NCI-H1417 (cell line): ENCODE measurements at regions not wholly inside any gene's neighbourhood (a gene's known extent, or its start where the extent isn't known, plus 50 kb on each side); places are given as distances from the start of the nearest gene placed in this dataset.
A peak's percentile ranks its signal among the peaks of the same experiment; 100 is the strongest.
"Not testable (repeated sequence)": the region's sequence is repeated elsewhere in the genome, so short reads cannot be mapped to it uniquely, and the experiment has no call there.

Source experiments
- DNase-seq, 3 experiments: peaks; one replicate each; lab custom pipeline; 2025; lab: John Stamatoyannopoulos, UW

DNA sequence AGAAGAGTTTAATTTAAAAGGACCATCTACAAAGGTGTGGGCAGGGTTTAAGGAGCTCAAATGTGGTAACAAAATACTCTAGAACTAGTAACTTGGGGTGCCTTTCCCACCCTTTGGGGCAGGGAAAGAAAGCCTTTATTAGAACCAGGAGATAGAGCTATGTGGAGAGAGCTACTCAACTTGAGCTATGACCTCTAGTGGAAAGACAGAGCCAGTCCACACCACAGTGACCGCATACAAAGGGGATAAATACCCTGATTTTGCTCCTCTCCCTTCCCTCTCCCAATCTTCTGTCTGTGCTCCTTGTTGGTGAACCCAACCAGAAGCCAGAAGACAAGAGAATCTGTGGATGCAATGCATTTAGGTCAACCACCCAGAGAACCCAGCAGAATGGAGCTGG is 54.4 kb upstream of the JAK1 start:
- no peak for DNase-seq

DNA sequence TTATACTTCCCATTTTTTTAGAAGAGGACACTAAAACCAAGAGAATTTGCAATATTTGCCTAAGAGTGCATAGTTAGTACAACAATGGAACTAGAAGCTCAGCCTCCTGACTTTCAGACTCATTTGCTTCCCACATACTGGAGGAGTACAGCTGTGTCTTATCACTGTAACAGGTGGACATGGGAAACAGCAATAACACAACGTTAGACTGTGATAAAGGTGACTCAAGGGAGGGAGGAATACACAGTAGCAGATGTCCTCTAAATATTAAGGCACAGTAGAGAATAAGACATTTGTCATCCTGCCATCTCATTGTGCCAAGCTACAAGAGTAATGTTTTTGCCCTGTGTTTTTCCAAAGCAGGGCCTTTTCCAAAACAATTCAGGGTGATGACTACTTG is 55.4 kb upstream of the JAK1 start:
- no peak for DNase-seq

DNA sequence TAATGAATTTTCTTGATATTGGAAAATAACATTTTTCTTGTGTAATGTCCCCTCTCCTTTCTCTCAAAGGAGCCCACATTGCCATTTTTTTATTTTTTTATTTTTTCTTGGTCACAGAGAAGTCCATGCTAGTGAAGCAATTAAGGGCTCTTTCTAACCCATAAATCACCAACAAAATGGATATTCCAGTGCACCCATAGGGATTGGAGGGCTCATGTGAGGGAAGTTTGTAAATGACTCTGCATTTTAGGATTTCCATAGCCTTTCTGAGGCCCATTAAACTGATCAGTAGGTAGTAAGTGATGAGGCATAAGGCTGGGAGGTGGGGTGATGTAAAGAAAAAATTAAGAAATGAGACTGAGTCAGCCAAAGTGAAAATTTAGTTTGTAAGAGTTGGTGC is 55.9 kb upstream of the JAK1 start:
- DNase-seq: no peak

DNA sequence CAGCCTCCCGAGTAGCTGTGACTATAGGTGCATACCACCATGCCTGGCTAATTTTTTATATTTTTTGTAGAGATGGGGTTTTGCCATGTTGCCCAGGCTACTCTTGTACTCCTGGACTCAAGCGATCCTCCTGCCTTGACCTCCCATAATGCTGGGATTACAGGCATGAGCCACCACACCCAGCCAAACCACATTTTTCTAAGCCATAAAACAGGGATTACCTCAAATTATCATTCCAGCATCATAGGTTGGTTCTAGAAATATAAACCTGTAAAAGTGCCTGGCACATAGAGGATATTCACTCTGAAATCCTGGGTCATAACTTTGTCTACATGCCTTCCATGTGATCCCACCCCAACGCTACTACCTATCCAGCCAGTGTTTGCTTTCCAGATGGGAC is 59.4 kb upstream of the JAK1 start:
- DNase-seq: no peak

DNA sequence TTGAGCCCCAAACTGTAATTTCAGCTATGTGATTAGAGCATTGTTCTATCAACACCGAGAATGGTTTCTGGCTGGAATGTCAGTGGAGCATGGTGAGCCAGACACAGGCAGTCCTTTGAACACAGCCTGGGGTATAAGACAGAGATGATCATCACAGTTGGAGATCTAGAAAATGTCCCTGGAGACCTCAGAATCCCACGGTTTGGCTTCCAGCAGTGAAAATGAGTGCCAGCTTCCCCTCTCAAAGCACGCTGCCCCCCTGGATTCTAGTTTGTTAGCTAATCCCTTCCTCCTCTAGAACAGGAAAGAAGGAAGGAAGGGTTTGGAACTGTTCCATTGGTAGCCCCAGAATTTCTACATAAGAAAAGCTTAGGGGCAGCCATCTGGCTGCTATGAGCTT is 59.9 kb upstream of the JAK1 start:
- peak in 2 of 3 experiments; percentile 31 to 56 for DNase-seq

DNA sequence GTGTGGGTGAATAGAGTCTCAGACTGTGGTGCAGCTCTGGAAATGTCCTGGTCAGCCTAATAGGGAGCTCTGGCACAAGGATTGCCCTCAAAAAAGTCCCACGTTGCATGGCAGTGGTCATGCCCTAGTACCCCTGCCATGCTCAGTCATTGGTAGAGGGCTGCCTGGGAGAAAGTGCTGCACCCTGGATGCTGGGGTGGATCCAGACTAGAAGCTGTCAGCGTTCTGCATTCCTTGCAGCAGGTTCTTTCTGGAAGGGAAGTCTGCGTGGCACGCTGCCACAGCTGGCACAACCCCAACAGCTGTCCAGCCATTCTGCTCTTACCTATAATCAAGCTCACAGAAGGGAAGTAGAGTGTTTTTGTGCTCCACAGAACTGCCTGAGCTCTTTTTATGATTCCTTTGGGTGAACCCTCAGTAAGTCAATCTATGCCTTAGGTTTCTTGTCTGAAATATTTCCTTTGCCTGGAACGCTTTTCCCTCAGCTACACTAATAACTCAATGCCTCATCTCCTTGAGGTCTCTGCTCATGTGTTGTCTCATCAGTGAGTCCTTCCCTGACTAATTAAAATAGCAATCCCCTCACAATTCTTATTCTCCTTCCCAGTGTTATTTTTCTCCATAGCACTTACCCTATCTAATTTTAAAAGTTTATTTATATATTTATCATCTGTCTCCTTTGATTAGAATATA is 61.5 kb upstream of the JAK1 start:
- DNase-seq: no peak

DNA sequence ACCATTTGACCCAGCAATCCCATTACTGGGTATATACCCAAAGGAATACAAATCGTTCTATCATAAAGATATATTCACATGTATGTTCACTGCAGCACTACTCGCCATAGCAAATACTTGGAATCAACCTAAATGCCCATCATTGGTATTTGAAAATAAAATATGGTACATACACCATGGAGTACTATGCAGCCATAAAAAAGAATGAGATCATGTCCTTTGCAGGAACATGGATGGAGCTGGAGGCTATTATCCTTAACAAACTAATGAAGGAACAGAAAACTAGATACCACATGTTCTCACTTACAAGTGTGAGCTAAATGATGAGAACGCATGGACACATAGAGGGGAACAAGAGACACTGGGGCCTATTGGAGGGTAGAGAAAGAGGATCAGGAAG is 63.1 kb upstream of the JAK1 start:
- not testable (repeated sequence) for DNase-seq

DNA sequence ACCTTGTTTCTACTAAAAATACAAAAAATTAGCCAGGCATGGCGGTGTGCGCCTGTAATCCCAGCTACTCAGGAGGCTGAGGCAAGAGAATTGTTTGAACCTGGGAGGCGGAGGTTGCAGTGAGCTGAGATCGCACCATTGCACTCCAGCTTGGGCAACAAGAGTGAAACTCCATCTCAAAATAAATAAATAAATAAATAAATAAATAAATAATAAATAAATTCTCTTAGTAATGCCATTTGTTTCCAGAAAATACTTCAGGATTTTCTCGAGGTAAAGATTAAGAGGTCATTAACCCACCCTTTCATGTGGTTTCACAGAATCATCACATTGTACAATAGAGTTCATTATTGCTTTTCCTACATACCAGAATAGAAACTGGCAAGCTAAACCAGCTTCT is 68.5 kb upstream of the JAK1 start:
- DNase-seq: not testable (repeated sequence)

DNA sequence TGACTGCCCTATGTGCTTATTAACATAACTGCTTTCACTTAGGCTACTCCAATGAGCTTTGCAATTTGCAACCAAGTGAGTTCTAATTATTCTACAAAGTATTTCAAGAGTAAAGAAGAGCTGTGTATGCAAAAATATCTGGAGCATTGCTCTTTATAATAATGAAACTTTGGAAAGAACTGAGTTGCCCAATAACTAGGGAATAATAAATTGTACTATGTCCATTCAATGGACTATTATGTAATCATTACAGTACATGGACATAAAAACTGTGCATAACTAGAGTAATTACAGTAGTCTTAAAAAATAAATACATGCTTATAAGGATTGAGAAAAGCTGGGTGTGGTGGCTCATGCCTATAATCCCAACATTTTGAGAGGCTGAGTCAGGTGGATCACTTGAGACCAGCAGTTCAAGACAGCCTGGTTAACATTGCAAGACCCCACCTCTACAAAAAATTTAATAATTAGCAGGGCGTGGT is 70.3 kb upstream of the JAK1 start:
- DNase-seq: no peak

DNA sequence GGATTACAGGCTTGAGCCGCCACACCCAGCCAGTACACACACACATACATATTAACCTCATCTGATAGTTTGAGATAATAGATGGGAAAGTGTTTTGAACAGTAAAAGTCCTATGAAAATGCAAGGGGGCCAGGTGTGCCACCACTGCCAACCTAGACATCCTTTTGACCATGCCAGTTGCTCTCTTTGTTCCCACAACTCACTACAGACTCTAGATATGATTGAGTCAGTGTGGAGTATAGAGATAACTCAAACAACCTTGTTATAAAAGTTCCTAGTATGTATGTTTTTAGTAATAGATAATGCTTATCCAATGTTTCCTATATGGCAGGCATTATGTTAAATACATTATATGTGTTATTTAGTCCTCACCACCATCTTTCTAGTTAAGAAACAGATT is 72.7 kb upstream of the JAK1 start:
- no peak for DNase-seq

DNA sequence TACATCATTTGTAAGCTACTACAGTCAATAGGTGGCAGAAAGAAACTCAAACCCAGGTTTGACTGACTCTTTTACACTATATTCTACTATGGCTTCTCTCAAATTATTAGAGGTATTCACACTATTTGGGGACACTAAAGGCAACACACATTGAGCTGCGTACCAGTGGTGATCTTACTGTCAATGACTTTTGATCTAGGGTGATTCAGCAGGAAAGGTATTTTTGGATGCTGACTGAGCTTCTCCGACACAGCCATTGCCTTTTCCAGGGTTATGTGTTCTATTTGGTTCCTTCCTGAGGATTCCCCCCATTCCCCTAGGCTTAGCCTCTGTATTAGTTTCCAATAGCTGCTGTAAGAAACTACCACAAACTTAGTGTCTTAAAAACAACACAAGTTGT is 73.2 kb upstream of the JAK1 start:
- DNase-seq: no peak

DNA sequence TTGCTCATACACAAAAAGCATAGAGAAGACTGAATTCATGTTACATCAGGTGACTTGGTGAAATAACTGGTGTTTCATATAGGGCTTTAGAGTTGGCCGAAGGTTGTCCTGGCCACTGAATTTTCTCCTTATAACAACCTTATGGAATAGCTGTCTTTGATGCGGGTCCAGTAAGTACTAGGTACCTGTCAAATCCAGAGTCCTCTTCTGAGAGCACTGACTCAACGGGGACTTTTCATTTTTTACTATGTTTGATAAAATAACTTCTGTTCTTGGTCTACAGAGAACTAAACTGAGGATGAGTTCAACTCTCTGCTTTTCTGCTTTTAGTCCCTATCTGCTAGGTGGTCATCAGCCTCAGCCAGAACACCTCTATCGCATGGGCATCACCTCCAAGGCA is 76.1 kb upstream of the JAK1 start:
- DNase-seq: no peak

DNA sequence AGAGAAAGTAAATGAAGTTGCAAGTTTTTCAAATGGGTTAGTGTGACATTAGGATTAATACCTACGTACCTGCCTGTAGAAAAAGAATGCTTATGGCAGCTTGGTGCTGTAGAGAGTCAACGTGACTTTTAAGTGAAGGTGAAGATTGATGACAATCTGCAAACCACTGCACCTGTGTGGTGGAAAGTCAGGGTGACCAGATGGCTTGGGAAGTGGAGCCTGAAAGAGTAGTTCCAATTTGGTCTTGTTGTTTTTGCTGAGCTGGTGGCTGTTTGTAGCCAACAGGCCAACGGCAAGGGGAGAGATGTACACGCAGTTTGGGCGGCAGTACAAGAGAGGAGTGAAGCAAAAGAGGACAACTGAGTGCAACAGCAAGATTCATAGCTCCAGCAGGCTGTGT is 78.1 kb upstream of the JAK1 start:
- DNase-seq: no peak

DNA sequence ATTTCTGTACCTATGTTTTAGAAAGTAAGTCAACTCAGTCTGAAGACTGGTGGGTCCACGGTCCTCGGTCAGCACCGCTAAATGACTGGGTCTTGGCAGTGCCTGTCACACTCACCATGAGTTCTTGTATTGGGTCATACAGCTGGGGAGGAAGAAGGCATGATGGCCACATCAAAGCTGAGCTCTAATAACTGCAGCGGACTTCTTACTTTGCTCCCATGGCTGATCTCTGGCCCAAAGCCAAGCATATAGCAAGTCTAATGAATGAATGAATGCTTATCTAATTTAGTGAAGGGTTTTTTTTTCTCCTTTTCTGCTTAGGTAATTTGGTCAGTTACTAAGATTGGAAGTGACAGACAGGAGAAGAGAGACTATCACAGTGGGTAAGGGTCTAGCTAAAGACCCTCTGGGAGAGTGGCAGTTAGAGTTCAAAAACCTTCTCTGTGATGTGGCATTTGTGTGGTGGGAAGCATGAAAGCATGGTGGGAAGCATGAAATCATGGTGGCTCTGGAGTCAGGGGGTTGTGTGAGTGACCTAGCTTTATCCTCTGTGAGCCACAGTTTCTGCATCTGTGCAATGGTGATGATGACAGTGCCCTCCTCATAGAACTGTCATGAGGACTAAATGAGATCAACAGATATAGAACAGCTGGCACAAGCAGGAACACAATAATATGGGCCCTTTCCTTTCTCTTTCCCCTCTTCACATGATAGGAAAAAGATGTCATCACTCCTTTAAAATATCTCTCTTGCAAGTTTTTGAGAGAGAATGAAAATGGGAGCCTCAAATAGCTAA is 78.9 kb upstream of the JAK1 start:
- DNase-seq: no peak

DNA sequence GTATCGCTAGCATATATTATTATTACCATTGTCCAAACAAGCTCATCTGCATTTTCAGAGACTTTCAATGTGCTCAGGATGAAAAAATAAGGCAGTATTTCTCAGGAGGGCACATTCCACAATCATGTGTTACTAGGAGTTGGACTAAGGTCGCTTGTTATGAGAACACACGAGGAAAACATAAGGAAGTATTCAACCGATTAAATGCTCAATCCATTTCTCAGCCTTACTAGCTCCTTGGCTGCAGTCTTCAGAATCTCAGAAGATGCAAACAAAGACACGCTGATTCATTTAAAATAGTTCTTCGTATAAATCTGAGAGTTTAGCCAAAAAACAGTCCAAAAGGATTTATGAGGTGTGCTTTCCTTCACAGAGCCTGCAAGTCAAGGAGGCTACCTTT is 82.0 kb upstream of the JAK1 start:
- DNase-seq: no peak

DNA sequence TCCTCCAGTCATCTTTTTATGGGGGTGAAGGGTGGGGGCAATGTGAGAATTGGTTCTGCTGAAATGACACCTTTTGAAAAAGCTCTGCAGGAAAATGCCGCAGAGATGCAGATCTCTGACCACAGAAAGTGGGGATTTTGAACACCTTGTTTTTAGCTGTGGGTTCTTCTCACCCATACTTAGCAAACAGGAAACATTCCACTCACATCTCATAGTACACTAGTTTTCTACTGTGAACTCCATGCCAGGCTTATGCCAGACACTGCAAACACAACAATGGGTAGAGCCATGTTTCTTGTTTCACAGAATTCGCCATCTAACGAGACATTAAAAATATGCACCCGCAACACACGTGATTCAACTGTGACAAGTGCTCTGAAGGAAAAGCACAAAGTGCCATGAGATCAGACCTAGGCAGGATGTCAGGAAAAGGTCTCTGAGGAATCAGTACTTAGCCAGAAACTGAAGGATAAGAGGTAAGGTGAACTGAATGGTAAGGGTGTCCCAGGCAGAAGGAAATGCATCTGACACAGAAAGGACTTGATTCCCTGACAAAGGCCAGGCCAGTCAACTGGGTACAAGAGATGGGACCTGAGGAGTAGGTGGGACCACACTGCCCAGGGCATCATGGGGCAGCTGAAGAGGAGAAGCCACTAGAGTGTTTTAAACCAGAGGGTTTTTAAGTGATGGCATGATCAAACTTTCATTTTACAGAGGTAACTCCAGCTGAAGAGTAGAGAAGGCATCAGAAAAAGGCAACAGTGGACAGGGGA is 83.8 kb upstream of the JAK1 start:
- no peak for DNase-seq

DNA sequence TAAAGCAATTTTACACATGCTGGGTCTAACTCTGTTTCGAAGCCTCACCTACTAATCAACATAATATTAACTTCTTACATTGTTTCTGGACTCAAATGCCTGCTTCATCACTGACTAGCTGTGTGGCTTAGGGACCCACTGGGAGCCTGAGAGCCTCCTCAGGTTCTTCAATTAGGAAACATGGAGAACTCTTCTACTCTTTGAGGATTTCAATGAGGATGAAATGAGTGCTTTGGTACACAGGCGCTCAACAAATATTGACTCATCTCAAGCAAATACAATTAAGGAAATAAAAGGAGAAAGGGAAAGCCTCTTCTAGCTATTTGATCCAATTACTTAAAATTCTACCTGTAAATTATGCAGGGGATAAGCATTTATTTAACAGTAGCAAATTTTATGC is 84.4 kb upstream of the JAK1 start:
- peak; percentile 43 to 92 (median 56) for DNase-seq

DNA sequence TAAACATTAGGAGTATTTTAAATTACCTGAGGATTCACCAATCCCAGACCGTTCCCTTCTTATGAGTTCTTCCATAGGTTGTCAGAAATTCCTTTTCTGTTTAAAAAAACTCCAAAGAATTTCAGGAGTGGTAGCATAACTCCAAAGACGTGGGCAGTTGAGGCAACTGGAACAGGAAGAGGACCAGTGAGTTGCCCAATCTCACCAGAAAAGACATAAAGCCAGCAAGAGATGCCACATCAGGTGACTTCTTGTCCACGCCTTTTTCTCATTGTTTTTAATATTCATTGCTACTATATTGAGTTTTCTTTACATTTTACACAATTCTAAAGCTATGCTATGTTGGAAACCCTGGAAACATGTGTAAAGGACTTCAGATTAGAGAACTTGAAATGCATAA is 88.1 kb upstream of the JAK1 start:
- no peak for DNase-seq

DNA sequence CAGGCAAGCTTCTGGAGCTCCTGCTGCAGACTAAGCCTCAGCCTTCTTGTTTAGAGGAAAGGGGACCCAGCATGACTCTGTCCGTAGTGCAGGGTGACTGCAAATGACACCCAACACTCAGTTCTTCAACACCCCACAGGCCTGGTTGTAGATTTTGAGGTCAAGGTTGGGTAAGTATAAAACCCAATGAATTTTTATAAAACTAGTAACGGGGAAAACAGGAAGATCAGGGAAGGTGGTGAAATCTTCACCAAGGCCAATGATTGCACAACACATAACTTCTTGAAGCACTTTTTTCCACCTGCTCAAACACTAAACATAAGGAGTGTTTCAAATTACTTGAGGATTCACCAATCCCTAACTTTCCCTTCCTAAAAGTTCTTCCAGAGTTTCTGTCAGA is 89.4 kb upstream of the JAK1 start:
- DNase-seq: no peak

DNA sequence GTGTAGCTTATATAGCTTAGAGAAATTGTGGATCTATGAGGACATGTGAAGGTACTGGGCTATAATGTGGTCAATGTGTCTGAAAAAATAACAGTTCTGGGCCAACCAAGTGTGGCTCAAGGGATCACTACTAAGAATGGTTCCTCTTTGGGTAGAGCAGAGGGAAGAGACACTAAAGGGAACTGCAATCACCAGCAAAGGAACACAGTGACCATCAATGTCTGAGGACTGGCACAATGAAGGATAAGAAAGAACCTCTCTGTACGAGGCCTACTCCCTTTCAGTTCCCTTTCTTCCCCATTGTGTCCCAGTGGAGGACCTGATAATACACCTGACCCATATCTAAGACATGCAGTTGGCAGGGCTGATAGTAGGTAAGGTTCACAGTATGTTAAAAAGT is 89.9 kb upstream of the JAK1 start:
- no peak for DNase-seq

DNA sequence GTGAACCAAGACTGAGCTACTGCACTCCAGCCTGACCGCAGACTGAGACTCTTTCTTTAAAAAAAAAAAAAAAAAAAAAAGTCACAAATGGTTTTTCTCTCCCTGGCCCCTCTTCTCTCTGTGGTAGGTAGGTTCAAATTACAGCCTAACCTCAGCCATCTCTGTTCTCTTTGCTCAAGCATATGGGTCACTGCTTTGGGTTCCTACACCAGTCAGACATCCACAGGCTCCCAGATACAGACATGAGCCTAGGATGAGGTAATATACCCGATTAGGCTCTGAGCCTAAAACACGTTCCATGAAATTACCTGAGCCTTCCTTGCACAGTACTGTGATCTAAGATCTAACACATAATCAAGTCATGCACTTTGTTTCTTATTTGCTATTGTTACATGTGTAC is 90.5 kb upstream of the JAK1 start:
- no peak for DNase-seq

DNA sequence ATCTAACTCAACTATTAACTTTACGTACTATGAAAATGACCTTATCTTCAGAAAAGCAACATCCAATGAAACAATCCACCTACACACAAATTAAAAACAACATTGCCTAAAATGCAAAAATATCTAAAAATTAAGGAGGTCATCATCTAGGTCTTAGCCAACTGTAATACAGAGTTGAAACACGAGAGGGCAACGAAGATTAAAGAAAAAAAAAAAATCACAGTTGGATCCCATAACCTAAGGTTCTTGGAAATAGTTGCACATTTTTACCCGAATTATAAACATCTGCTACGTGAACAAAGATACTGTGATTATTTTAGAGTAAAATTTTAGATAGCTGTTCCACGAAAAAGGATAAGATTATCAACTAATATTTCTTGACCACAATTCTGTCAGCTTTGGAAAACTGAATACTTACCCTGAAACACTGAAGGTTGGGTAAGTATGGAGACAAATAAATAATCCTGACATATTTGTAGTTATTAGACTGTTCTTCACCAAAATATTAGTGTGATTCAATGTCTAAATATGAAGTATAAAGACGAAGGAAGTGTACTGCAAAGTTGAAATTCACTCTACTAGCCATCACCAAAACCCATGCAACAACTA is 88.0 kb upstream of the AK4 start:
- peak in 2 of 3 experiments; percentile 3 to 36 for DNase-seq
